NCI-H69 (cell line): ENCODE measurements at regions not wholly inside any gene's neighbourhood (a gene's known extent, or its start where the extent isn't known, plus 50 kb on each side); places are given as distances from the start of the nearest gene placed in this dataset.

ENCODE experiments used
- DNase-seq: peaks from one replicate; lab custom pipeline; 2025; lab: John Stamatoyannopoulos, UW

- no peak for DNase-seq
Measured at GRCh38 chr2:201969241-201969937, 64.3 kb upstream of the FZD7 start.

GRCh38 chr2:201969938-201970785 is 63.5 kb upstream of the FZD7 start:
- DNase-seq: no peak

DNA sequence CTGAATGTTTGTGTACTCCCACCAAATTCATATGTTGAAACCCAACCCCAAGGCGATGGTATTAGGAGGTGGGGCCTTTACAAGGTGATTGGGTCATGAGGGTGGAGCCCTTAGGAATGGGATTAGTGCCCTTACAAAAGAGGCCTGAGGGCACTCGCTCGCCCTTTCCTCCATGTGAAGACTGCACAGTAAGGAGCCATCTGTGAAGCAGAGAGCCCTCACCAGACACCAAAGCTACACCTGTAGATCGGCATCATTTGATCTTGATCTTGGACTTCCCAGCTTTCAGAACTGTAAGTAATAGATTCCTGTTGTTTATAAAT is 62.9 kb upstream of the FZD7 start:
- DNase-seq: no peak

DNA sequence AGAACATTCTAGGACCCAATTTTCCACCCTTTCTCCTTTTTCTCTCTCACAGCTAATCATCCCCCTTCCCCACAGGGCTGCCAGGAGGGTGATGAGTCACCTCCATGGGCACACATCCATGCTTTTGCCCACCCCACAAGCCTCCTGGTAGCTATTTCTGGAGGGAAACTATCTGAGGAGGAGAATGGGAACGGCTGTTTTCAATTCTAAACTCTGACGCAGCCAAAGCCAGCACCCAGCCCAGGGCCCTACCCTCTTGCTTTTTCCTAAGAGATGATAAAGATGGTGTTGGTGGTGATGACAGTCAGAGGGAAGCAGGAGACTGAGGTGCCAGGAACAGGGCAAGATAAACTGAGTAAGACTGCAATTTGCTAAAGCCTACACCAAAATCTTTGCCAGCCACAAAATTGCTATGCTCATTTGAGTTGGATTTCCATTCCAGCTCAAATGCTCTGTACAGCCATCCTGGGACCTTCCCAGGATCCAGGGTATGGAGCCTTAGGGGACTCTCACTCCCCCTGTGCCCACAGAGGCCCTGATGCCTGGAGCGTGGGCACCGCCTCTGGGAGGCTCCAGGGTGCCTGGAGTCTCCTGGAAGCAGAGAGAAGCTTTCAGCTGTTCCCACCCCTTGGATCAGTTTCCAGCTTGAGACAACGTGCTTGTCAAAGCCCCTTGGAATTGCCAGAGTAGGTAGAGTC is 62.0 kb upstream of the FZD7 start:
- peak; percentile 13 for DNase-seq

DNA sequence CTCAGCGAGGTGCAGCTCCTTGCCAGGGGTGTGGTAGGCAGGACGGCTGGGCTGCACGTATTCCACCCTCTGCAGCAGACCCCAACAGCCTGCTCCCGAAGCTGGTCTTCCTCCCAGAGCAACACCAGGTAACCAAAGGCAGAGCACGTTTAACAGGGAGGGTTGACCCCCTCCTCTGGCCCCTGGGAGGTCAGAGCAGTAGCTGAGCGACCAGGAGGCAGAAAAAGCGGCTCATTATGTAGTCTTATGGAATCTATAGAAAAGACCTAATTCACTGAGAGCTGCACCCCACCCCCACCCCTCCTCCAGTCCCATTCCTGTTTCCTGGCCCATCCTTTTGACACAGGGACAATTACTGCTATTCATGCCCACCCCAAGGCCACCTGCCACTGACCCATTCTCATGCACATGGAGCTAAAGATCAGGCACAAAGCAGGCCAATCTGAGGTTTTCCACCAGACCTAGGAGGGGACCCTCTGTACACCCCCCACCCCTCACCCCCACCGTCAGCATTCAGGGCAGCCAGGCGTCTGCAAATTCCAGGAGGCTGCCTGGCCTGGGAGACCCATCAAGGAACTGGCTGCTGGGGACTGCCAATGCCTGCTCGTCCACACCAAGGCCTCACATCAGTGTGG is 60.9 kb upstream of the FZD7 start:
- no peak for DNase-seq

DNA sequence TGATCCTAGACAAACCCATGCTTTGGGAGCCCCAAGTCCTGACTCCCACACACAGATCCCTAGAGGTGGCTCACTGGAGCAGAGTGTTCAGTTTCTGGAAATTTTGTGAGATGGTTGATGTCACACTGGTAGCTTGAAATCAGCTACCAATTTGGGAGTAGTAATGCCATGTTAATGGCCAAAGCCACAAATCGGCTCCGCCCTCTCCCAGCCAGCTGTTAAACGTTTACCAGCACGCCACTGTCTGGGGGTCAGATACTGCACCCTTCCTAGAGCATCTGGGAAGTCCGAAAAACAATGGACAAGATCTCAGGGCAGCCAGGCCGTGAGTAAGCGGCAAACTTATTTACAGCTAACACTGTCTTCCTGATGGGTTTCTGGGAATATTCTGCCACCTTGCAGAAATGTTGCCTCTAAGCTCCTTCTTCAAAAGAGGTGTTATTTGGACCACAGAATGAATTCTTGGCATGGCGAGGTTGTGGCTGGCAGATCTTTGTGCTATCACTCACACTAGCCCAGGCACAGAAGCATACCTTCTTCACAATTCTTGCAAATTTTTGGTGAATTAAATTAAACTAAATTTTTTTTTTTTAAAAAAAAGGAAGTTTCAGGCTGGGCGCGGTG is 60.2 kb upstream of the FZD7 start:
- DNase-seq: peak; percentile 4

- DNase-seq: no peak
Measured at GRCh38 chr2:201974171-201975100, 59.2 kb upstream of the FZD7 start.

DNA sequence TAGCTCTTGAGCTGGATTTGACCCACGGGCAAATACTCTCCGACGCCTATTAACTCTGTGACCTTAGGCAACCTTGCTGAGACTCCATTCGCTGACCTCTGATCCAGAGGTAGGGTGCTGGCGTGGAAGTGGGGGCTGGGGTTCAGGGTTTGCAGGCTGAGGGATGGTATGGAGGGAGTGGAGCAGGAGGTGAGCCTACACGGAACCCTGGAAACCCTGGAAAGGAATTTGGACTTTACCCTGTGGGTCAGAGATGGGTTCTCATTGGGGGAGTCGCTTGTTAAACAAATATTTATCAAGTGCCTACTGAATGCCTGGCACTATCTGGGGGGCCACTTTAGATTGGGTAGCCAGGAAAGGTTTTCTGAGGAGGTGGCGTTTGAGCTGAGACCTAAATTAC is 58.2 kb upstream of the FZD7 start:
- DNase-seq: no peak

DNA sequence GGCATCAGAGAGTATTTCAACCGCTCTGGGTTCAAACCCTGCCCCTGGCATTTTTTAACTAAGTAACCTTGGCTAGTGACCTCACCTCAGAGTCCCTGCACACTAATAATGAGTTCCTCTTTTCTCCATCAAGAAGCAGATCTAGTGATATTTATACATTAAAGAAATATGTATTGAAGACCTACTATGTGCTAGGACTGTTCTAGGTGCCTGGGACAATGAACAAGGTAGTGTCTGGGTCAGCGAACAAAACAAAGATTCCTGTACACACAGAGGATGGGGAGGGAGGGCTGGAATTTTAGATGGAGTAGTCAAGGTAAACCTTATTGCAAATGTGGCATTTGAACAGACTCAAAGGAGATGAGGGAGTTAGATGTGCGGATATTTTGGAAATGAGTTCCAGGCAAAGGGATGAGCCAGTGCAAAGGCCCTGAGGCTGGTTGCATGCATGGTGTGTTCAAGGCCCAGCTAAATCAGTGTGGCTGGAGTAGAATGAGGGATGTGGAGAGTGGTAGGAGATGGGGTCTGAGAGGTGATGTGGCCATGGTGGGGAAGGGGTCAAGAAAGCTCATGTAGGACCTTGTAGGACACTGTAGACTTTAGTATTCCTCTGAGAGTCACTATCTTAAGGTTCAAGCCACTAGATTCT is 57.6 kb upstream of the FZD7 start:
- no peak for DNase-seq

GRCh38 chr2:201977651-201978050 is 56.0 kb upstream of the FZD7 start:
- DNase-seq: no peak

GRCh38 chr2:201978333-201978732 is 55.3 kb upstream of the FZD7 start:
- no peak for DNase-seq

DNA sequence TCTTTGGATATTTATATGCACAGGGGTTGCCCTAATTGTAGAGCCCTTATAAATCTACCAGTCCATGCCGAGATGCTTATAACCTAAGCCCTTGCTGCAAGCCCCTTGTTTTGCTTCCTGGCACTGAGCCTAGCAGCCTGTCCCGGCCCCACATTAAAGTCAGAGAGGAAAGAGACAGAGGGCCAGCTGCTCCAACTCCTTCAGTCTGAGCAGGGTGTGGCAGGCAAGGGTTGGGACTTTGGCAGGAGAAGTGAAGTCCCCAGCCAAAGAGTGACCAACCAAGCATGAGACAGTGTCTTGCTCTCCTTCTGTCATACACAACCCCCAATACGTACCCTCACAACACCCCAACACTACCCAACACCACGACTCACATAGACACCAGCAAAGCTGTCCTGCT is 54.7 kb upstream of the FZD7 start:
- DNase-seq: peak; percentile 52

DNA sequence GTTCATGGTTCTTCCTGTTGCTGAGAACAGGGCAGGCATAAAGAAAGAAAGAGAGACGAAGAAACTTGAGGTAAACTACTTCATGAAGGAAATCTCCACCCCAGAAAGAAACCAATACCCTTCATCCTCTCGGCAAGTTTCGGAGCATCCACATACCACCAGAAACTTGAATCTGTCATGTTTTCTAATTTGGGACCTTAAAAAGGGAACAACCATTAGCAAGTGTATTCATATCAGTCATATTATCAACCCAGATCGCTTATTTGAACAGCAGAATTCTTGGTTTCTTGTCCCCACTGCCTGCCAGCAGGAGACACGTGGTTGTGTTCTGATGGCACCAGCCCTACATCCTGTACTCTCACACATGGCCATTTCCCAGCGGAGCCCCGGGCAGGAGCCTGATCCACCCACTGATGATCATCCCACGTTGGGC is 53.2 kb upstream of the FZD7 start:
- DNase-seq: no peak

DNA sequence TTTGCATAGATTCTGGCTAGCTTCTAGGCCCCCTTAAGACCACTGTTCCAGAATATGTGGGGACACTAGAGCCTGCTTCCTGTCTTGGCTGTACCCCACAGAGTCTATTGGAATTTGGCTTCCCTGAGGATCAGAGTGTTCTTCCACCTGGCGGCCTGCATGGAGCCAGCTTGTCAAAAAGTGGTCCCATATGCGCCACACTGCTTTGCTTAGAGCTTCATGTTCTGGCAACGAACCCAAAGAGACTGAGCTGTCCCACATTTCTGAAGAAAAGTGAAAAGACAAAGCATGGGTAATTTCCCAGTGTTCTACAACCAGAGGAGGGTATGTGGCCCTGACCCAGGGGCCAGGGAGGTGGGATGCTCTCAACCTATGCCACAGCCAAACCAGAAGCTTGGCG is 52.7 kb upstream of the FZD7 start:
- DNase-seq: no peak

- no peak for DNase-seq
Measured at GRCh38 chr2:201983174-201983573, 50.5 kb upstream of the FZD7 start.

GRCh38 chr2:201983800-201984199 is 49.9 kb upstream of the FZD7 start:
- no peak for DNase-seq
